Stimulated activated CD4-positive, alpha-beta T cell treated with anti-CD3 and anti-CD28 coated beads, Interleukin-4, amount 100 ng/mL, for 1 hour (primary cell): ENCODE measurements at regions not wholly inside any gene's neighbourhood (a gene's known extent, or its start where the extent isn't known, plus 50 kb on each side); places are given as distances from the start of the nearest gene placed in this dataset.
A peak's percentile ranks its signal among the peaks of the same experiment; 100 is the strongest.

ENCODE experiments used
- DNase-seq: peaks from one replicate; pipeline ENCODE4 v3.0.0-alpha.2; 2020

- DNase-seq: no peak
Observed at GRCh38 chr4:36394352-36394903, 113.0 kb downstream of the DTHD1 start.

- peak; percentile 29 for DNase-seq
Observed at GRCh38 chr4:36399762-36400353, 118.4 kb downstream of the DTHD1 start.

- DNase-seq: peak; percentile 28
Observed at GRCh38 chr4:36402008-36402758, 120.8 kb downstream of the DTHD1 start.

- no peak for DNase-seq
Observed at GRCh38 chr4:36411338-36411737, 129.9 kb downstream of the DTHD1 start.

GRCh38 chr4:36414248-36414647, 132.8 kb downstream of the DTHD1 start:
- no peak for DNase-seq

- DNase-seq: no peak
Observed at GRCh38 chr4:36417146-36417545, 135.7 kb downstream of the DTHD1 start.

GRCh38 chr4:36420111-36420679, 138.8 kb downstream of the DTHD1 start:
- DNase-seq: no peak

- DNase-seq: no peak
Observed at GRCh38 chr4:36422607-36423006, 141.2 kb downstream of the DTHD1 start.

GRCh38 chr4:36426741-36427140, 145.3 kb downstream of the DTHD1 start:
- DNase-seq: no peak

GRCh38 chr4:36427696-36428095, 146.3 kb downstream of the DTHD1 start:
- no peak for DNase-seq

- no peak for DNase-seq
Observed at GRCh38 chr4:36432586-36432985, 151.2 kb downstream of the DTHD1 start.

- no peak for DNase-seq
Observed at GRCh38 chr4:36439556-36439955, 158.1 kb downstream of the DTHD1 start.

GRCh38 chr4:36445480-36445879, 164.1 kb downstream of the DTHD1 start:
- DNase-seq: no peak

- DNase-seq: no peak
Observed at GRCh38 chr4:36446275-36446674, 164.9 kb downstream of the DTHD1 start.

- DNase-seq: no peak
Observed at GRCh38 chr4:36461344-36461743, 179.9 kb downstream of the DTHD1 start.

- DNase-seq: no peak
Observed at GRCh38 chr4:36467670-36468069, 186.3 kb downstream of the DTHD1 start.

GRCh38 chr4:36471903-36472302, 190.5 kb downstream of the DTHD1 start:
- no peak for DNase-seq

- no peak for DNase-seq
Observed at GRCh38 chr4:36476135-36476534, 194.7 kb downstream of the DTHD1 start.

- no peak for DNase-seq
Observed at GRCh38 chr4:36477861-36478260, 196.4 kb downstream of the DTHD1 start.

GRCh38 chr4:36485885-36486284, 204.5 kb downstream of the DTHD1 start:
- DNase-seq: no peak

GRCh38 chr4:36489798-36490197, 208.4 kb downstream of the DTHD1 start:
- DNase-seq: no peak

GRCh38 chr4:36492041-36492440, 210.6 kb downstream of the DTHD1 start:
- DNase-seq: no peak

GRCh38 chr4:36492590-36492989, 211.2 kb downstream of the DTHD1 start:
- no peak for DNase-seq

- no peak for DNase-seq
Observed at GRCh38 chr4:36493251-36493650, 211.8 kb downstream of the DTHD1 start.
